HK-2 (cell line): ENCODE measurements at regions not wholly inside any gene's neighbourhood (a gene's known extent, or its start where the extent isn't known, plus 50 kb on each side); places are given as distances from the start of the nearest gene placed in this dataset.

Source experiments
- DNase-seq: peaks from one replicate; pipeline ENCODE4 v3.0.0-alpha.2; 2018; ENCODE audit not compliant: unreplicated experiment

GRCh38 chr6:168384045-168385036, 56.6 kb upstream of the SMOC2 start:
- DNase-seq: no peak

DNA sequence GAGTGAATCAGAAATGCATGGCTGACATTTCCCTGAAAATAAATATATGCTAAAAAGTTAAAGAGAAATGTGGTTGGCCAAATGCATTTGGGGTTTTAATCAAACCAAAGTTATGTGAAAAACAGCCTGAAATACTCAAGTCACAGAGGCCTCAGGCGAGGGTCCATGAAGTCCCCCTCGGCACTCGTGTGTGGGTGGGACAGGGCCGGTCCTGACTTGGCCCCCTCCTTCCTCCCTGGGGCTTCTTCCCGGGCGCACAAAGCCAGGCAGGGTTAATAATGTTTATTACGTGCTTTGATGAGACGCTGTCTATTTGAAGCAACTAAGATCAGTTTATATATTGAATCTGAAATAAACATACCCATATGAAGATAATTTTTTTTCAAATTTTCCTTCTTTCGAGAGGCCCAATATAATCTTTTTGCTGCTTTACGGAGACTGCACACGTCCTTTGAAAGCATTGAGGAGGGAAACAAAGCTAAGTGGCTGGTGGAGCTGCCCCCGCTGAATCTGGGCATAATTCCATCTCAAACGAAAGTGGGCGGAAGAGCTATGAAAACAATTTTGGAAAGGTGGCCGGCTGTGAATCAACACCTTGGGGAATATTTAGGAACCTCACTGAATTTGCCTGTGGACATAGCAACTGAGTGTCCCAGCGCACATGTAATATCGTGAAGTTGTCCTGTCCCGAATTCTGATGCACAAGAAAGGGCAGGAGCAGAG, 55.8 kb upstream of the SMOC2 start:
- no peak for DNase-seq

DNA sequence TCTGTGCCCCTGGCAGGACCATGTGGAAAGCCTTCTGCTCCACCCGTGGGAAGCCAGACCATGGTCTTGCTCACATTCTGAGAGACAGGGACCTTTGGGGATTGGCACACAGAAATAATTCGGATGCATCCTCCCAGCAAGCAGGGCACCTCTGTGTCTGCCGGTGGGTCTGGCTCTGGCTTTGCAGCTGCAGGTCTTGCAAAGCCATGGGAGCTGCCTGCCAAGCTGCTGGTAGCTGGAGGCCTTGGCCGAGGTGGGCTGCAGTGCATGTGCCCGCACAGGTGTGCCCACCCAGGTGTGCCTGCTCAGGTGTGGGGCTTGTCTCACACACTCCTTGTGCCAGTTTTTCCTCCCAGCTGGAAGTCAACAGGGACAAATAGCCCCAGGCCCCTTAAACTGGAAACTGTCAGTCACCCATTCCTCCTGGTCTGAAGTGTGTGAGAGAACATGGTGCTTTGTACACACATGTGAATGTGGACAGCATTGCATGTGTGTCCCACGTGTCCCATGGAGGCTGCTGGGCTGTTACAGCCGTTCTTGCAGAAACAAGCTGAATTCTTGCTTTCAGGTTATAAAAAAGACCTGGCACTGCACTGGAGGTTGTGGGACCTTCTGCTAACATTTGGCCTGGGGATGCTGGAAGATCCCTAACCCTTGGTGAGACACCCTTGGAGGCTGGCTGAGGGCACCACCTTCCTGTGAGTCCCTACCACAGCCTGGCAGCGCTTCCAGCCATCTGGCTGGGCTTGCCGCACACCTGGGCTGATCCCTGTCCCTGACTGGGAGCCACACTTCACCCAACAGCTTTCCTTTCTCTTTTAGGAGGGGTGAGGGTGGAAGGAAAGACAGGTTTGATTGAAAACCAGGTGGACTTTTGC, 54.9 kb upstream of the SMOC2 start:
- no peak for DNase-seq

DNA sequence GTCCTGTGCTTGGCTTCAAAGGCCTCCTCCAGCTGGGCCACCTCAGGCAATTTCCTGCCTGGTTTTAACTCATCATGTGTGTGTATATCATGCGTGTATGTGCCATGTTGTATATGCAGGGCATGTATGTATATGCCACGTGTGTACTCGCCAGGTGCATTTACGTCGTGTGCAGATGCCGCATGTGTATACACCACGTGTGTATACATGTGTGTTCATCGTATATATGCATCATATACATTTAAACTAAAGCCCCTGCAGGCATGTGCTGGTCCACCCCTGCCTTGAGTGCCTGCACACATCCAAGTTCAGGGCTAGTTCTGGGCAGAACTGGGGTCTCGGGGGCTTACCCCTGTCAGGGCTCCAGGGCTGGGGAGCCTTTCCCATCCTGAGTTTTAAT, 54.0 kb upstream of the SMOC2 start:
- DNase-seq: no peak

GRCh38 chr6:168387426-168387825, 53.6 kb upstream of the SMOC2 start:
- DNase-seq: no peak

GRCh38 chr6:168387911-168388310, 53.1 kb upstream of the SMOC2 start:
- no peak for DNase-seq

DNA sequence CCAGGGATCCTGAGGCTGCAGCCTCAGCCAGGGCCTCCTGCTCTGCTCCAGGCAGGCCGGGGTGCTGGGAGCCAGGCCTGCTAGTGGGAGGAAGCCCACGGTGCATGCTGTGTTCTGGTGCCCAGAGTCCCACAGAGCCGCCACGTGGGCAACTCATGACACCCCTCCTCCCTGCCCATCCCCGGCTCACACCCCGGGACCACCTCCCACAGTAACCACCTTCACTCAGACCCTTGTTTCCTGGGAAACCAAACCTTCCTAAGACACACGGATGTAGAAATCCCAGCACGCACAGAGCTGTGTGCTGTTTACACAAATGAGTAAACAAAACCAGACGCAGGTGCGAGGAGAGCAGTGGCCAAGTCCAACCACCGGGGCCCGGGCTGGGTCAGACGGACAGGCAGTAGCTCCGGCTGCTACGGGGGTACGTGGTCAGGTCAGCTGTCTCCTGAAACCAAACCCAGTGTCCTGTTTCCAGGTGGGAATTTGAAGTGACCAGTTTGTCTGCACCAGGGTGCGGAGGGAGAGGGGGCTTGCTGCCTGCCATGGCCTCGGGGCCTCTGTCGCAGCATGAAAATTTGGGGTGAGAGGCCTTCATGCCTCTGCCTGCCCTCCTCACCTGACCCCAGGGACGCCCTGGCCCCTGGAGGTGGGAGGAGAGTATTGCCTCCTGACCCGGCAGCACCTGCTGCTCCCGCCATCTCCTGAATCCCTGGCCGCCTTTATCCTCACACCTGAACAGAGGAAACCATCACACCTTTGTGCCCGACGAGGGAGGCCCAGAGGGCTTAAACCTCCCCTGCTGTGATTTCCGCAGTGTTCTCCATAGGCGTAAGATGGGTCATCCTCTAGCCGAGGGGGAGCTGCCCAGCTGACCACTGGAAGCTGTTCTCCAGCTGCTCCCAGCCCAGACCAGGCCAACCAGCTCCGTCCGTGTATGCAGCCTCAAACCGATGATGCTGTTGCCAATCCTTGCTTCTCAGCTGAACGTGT, 52.0 kb upstream of the SMOC2 start:
- DNase-seq: no peak

DNA sequence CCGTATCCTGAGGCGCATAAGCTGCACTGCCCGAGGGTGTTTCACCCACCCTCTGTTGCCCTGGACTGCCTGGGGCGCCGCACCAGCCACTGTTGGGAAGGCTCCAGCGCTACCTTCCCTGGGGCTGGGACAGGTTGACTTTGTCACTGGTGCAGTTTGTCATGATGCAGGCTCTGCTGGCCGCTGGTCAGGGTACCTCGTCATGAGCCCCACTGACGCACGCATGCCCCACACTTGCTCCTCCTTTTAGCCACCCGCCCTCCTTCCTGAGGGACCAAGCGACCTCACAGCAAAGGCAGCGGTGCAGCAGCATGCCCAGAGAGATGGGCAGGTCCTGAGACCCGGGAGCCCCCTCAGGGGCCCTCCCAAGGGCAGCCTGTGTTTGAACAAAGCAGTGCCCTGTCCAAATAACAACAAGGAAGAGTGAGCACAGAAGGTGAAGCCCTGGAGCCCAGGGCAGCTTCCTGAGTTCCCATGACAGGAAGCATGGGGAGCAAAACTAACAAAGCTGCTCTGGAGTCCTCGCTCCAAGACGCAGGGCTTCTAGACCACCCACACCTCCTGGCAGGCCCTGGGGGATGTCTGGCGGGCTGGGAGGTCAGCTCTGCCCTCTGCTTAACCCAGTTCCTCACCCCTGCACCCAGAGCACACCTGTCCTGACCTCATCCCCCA, 50.1 kb upstream of the SMOC2 start:
- DNase-seq: no peak
